Aorta (tissue), 5 donors: ENCODE measurements at regions not wholly inside any gene's neighbourhood (a gene's known extent, or its start where the extent isn't known, plus 50 kb on each side); places are given as distances from the start of the nearest gene placed in this dataset.

Experiments used
- ATAC-seq: fragments of 200-7000 bp; cut with Tn5 transposase; one replicate; pipeline ENCODE4 v1.9.1; 2022; ENCODE audit warnings: moderate library complexity; ENCODE audit not compliant: low FRiP score
- DNase-seq, 2 donors: peaks; one replicate each; pipeline ENCODE4 v3.0.0-alpha.2; 2020
- H3K27ac ChIP-seq, 2 donors: one replicate each; pipeline ENCODE4 v1.5.1; 2013; ENCODE audit warnings: low read length in 2 of 2, mild to moderate bottlenecking in 2 of 2, moderate library complexity in 2 of 2, control low read depth in 1 of 2, inconsistent platforms in 1 of 2, low read depth in 1 of 2
- H3K27me3 ChIP-seq, 2 donors: one replicate each; pipeline ENCODE4 v1.6.1; 2013; ENCODE audit warnings: control low read depth in 1 of 2, low read length in 1 of 2, mild to moderate bottlenecking in 1 of 2, moderate library complexity in 1 of 2; ENCODE audit not compliant: insufficient read depth in 2 of 2, control insufficient read depth in 1 of 2
- H3K36me3 ChIP-seq, 2 donors: one replicate each; pipeline ENCODE4 v1.6.1; 2013; ENCODE audit warnings: control low read depth in 1 of 2, low read length in 1 of 2, mild to moderate bottlenecking in 1 of 2; ENCODE audit not compliant: insufficient read depth in 2 of 2, control insufficient read depth in 1 of 2
- H3K4me1 ChIP-seq, 2 donors: one replicate each; pipeline ENCODE4 v1.6.1; 2013; ENCODE audit warnings: low read length in 2 of 2, control low read depth in 1 of 2, mild to moderate bottlenecking in 1 of 2, moderate library complexity in 1 of 2; ENCODE audit not compliant: insufficient read depth in 2 of 2, control insufficient read depth in 1 of 2
- H3K4me3 ChIP-seq, 2 donors: one replicate each; pipeline ENCODE4 v1.5.1; 2013; ENCODE audit warnings: low read length in 2 of 2, control low read depth in 1 of 2, mild to moderate bottlenecking in 1 of 2
- H3K9me3 ChIP-seq: one replicate; pipeline ENCODE4 v1.6.1; 2013; ENCODE audit warnings: mild to moderate bottlenecking, low read length; ENCODE audit not compliant: control insufficient read depth
- WGBS, 2 donors: extraction: QIAGEN DNeasy Blood & Tissue Kit; methylation state at CpG; one replicate each; pipeline ENCODE4 v1.1.7; 2013; 5-methylcytosine and 5-hydroxymethylcytosine counted together
- intact Hi-C, 2 donors: fragments of 100-400 bp; cut with DNase I; formaldehyde crosslinking; loops; one replicate each; pipeline versions ENCODE4 v1.14.2 to v1.15.0; 2022
- donor health status: healthy with polysubstance abuse.
- donor health status: Bipolar disorder and iron deficiency.
- donor health status: DM: no; HTN: no; CAD: no.
- donor health status: DM: no; HTN: no; CAD: no.
- donor health status: DM: yes; HTN: yes; CAD: no.

GRCh38 chr2:185132501-185133041 is 534.2 kb downstream of the ZNF804A start:
- Histone ChIP-seq H3K4me3 (no peak overlapping the region), H3K27ac (no peak overlapping the region), H3K27me3 (no peaks in the 10 kb centered on the region), H3K36me3 (no peaks in the 10 kb centered on the region), H3K4me1 (no peaks in the 10 kb centered on the region), H3K9me3 (peaks cover 1% of the 10 kb centered on the region)
- peak; percentile 32 to 59 for DNase-seq
- WGBS, 2 donors, result 97 to 98% methylated on average over 37 to 39 of the region's 39 CpGs
- no peak for ATAC-seq
- intact Hi-C loops, result no loop called here

DNA sequence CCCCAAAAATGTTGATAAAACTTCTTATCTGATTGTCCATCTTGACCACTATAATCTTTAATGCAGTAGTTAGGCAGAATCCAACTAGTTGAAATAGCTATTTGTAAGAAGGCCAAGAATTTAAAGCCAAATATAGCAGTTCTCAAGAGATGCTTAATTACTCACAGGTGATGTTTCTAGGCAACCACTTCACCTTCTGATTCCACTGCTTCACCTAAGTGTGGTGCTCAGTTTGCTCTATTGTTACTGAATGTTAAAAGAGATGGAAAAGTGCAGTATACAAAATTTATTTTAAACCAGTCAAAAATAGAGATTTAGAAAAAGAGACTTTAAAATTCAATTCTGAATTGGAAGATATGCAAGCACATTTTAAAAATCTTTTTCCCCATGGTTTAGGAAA is 539.4 kb downstream of the ZNF804A start:
- Histone ChIP-seq H3K4me3 (no peak overlapping the region), H3K27ac (no peak overlapping the region), H3K27me3 (no peaks in the 10 kb centered on the region), H3K36me3 (no peaks in the 10 kb centered on the region), H3K9me3 (peaks cover under 1% of the 10 kb centered on the region), H3K4me1 (no peaks in the 10 kb centered on the region)
- DNase-seq (no peak), ATAC-seq (no peak)
- intact Hi-C loops, result no loop called here

GRCh38 chr2:185142677-185143076 is 544.3 kb downstream of the ZNF804A start:
- 70 to 88% methylated on average over 1 of the region's 1 CpG for WGBS, 2 donors
- H3K4me1 ChIP-seq, result no peaks in the 10 kb centered on the region
- no peaks in the 10 kb centered on the region for H3K9me3 ChIP-seq
- no peaks in the 10 kb centered on the region for H3K27me3 ChIP-seq
- no peak for DNase-seq
- H3K27ac ChIP-seq, result no peak overlapping the region
- no peaks in the 10 kb centered on the region for H3K36me3 ChIP-seq
- ATAC-seq, result no peak
- no peak overlapping the region for H3K4me3 ChIP-seq
- intact Hi-C loops, result no loop called here

GRCh38 chr2:185144159-185144919 is 546.0 kb downstream of the ZNF804A start:
- intact Hi-C loops, result no loop called here
- Histone ChIP-seq H3K36me3 (no peaks in the 10 kb centered on the region), H3K4me3 (no peak overlapping the region), H3K27ac (no peak overlapping the region), H3K9me3 (no peaks in the 10 kb centered on the region), H3K4me1 (no peaks in the 10 kb centered on the region), H3K27me3 (no peaks in the 10 kb centered on the region)
- no peak for DNase-seq
- peak; percentile 54 for ATAC-seq
- 68 to 74% methylated on average over 7 of the region's 7 CpGs for WGBS, 2 donors

- no peak overlapping the region for H3K4me3 ChIP-seq
- no peaks in the 10 kb centered on the region for H3K9me3 ChIP-seq
- WGBS, 2 donors, result 80 to 88% methylated on average over 11 of the region's 11 CpGs
- no peaks in the 10 kb centered on the region for H3K36me3 ChIP-seq
- no peak overlapping the region for H3K27ac ChIP-seq
- H3K27me3 ChIP-seq, result no peaks in the 10 kb centered on the region
- DNase-seq (no peak), ATAC-seq (no peak)
- intact Hi-C loops, result no loop called here
- no peaks in the 10 kb centered on the region for H3K4me1 ChIP-seq
These were observed 547.2 kb downstream of the ZNF804A start for GRCh38 chr2:185145316-185146121.

DNA sequence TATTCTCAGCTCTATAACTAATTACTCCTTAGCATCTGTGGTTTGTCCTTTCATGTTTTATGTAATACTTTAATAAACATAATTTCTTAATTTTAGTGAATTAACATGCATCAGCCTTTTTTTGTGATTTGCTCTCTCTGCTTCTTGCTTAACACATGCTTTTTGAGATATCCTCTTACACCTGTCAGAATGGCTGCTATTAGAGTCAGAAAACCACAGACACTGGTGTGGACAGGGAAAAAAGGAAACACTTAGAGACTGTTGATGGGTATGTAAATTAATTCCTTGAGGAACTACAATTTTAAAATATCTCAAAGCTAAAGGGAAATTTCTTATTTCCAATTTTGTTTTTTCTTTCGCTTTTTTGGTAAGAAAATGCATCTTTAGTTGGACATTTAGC is 549.0 kb downstream of the ZNF804A start:
- Histone ChIP-seq H3K9me3 (no peaks in the 10 kb centered on the region), H3K36me3 (no peaks in the 10 kb centered on the region), H3K27me3 (no peaks in the 10 kb centered on the region), H3K4me3 (no peak overlapping the region), H3K4me1 (no peaks in the 10 kb centered on the region), H3K27ac (no peak overlapping the region)
- DNase-seq (no peak), ATAC-seq (no peak)
- WGBS, 2 donors, result 81 to 90% methylated on average over 1 of the region's 1 CpG
- intact Hi-C loops, result no loop called here

DNA sequence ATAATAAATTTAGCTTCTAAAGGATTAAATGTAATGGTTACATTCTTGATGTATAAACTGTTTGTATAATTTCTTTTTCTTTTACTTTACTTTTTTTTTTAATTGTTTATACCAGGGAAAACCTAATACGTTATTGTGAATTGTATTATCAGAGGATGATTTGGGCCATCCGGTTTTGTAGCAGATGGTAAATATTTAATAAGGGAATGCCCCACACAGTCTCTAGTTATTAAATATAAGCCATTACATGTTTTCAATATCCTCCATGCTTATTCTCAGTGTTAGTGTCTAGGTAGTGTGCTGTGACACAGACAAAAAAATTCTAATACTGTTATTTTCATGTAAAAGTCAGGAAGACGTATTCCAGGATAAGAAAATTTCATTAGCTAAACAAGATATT is 553.9 kb downstream of the ZNF804A start:
- no peak overlapping the region for H3K27ac ChIP-seq
- intact Hi-C loops, result no loop called here
- no peaks in the 10 kb centered on the region for H3K27me3 ChIP-seq
- H3K4me1 ChIP-seq, result no peaks in the 10 kb centered on the region
- no peak overlapping the region for H3K4me3 ChIP-seq
- ATAC-seq (no peak), DNase-seq (no peak)
- H3K36me3 ChIP-seq, result no peaks in the 10 kb centered on the region
- 84 to 91% methylated on average over 3 of the region's 3 CpGs for WGBS, 2 donors
- no peaks in the 10 kb centered on the region for H3K9me3 ChIP-seq

DNA sequence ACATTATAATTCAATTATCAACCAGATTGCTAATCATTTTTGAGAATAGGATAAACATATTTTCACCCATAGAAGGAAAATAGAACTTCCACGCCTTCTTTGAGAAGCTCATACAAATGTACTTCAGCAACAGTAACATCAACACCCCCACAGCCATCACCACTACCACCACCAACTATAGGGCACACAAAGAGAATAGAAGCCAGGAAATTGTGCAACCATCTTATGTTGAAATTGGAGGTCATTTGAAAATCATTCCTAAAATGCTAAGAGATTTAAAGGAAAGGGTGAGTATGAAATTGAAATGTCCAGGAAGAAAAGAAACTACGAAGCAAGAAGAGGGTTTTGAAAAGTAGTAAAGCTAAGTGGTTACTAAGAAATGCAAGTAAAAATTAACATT is 563.4 kb downstream of the ZNF804A start:
- 90% methylated on average over 2 of the region's 2 CpGs for WGBS, 2 donors
- DNase-seq, result no peak
- no peak overlapping the region for H3K27ac ChIP-seq
- no peaks in the 10 kb centered on the region for H3K27me3 ChIP-seq
- no peak overlapping the region for H3K4me3 ChIP-seq
- H3K36me3 ChIP-seq, result no peaks in the 10 kb centered on the region
- no peak for ATAC-seq
- intact Hi-C loops, result no loop called here
- H3K9me3 ChIP-seq, result no peaks in the 10 kb centered on the region
- H3K4me1 ChIP-seq, result no peaks in the 10 kb centered on the region

DNA sequence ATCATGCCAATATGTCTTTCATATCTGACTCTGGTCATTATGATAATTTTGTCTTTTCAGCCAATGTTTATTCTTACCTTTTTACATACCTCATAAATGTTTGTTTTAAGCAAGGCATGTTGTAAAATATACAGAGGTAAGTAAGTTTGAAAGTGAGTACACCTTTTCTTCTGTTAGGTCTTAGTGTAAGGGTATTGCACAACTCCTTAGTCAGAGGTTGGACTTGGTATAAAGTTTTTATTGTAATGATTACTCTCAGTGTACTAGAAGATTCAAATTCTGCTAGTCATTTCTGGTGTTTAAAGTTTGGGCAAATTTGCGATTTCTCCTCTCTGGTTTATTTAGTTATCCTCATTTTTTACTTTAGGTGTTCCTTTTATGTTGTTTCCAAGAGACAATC is 564.3 kb upstream of the FSIP2 start:
- intact Hi-C loops, result no loop called here
- 84 to 89% methylated on average over 1 of the region's 1 CpG for WGBS, 2 donors
- Histone ChIP-seq H3K27ac (no peak overlapping the region), H3K4me3 (no peak overlapping the region), H3K9me3 (no peaks in the 10 kb centered on the region), H3K4me1 (no peaks in the 10 kb centered on the region), H3K27me3 (no peaks in the 10 kb centered on the region), H3K36me3 (no peaks in the 10 kb centered on the region)
- DNase-seq (no peak), ATAC-seq (no peak)
